ENCODE measurements at regions not wholly inside any gene's neighbourhood (a gene's known extent, or its start where the extent isn't known, plus 50 kb on each side); places are given as distances from the start of the nearest gene placed in this dataset.

DNA sequence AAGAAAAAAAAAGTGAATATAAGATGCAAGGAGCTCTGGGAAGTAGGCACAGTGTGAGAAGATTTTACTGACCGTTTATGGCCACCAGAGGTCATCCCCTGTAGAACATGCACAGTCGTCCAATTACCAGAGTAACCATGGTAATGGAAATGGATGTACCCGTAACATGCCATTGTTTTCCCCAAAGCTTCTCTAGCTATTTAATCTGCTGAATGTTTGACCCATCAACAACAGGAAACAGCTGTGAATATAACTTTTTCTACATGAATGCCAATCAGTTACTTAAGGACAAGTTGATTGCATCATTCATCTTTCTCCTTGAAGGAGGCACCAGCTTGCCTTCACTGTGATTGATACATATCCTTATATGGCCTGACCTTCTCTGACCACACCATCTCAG lies 1967.0 kb upstream of the CDH9 start:
- TF ChIP-seq POLR2AphosphoS5 (IDR thresholded peaks at IDR 0.05), result no peak
- TF ChIP-seq, protein P1, sequence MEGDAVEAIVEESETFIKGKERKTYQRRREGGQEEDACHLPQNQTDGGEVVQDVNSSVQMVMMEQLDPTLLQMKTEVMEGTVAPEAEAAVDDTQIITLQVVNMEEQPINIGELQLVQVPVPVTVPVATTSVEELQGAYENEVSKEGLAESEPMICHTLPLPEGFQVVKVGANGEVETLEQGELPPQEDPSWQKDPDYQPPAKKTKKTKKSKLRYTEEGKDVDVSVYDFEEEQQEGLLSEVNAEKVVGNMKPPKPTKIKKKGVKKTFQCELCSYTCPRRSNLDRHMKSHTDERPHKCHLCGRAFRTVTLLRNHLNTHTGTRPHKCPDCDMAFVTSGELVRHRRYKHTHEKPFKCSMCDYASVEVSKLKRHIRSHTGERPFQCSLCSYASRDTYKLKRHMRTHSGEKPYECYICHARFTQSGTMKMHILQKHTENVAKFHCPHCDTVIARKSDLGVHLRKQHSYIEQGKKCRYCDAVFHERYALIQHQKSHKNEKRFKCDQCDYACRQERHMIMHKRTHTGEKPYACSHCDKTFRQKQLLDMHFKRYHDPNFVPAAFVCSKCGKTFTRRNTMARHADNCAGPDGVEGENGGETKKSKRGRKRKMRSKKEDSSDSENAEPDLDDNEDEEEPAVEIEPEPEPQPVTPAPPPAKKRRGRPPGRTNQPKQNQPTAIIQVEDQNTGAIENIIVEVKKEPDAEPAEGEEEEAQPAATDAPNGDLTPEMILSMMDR (IDR thresholded peaks at IDR 0.05), result no peak
- TF ChIP-seq POLR2A (IDR thresholded peaks at IDR 0.05), result no peak

All from prostate gland (tissue), 2 donors.